Esophagus muscularis mucosa (tissue), 3 donors: ENCODE measurements at regions not wholly inside any gene's neighbourhood (a gene's known extent, or its start where the extent isn't known, plus 50 kb on each side); places are given as distances from the start of the nearest gene placed in this dataset.

Experiments used
- CTCF ChIP-seq, 3 experiments: fragments of 200-600 bp in 2 of 3; fragments of 450-650 bp in 1 of 3; sonication (generic) in 2 of 3; IDR thresholded peaks; one replicate each; pipeline ENCODE4 v1.5.1; 2017 to 2019; ENCODE audit warnings: antibody characterized with exemption in 3 of 3, mild to moderate bottlenecking in 2 of 3, moderate library complexity in 1 of 3
- POLR2A ChIP-seq: fragments of 450-650 bp; IDR thresholded peaks from one replicate; pipeline ENCODE4 v1.6.1; 2017; ENCODE audit warnings: antibody characterized with exemption, moderate library complexity, mild to moderate bottlenecking, low read depth
- POLR2AphosphoS5 ChIP-seq, 2 donors: sonication (generic); formaldehyde crosslinking; IDR thresholded peaks; one replicate each; pipeline ENCODE4 v1.6.1; 2017; ENCODE audit warnings: antibody characterized with exemption in 2 of 2

- TF ChIP-seq POLR2A (no peak), POLR2AphosphoS5 (IDR thresholded peaks at IDR 0.05) (no peak), CTCF (IDR thresholded peaks at IDR 0.05) (no peak)
These were observed 458.5 kb downstream of the MED13L start for GRCh38 chr12:115818973-115819372.
